ENCODE measurements at regions not wholly inside any gene's neighbourhood (a gene's known extent, or its start where the extent isn't known, plus 50 kb on each side); places are given as distances from the start of the nearest gene placed in this dataset.

DNA sequence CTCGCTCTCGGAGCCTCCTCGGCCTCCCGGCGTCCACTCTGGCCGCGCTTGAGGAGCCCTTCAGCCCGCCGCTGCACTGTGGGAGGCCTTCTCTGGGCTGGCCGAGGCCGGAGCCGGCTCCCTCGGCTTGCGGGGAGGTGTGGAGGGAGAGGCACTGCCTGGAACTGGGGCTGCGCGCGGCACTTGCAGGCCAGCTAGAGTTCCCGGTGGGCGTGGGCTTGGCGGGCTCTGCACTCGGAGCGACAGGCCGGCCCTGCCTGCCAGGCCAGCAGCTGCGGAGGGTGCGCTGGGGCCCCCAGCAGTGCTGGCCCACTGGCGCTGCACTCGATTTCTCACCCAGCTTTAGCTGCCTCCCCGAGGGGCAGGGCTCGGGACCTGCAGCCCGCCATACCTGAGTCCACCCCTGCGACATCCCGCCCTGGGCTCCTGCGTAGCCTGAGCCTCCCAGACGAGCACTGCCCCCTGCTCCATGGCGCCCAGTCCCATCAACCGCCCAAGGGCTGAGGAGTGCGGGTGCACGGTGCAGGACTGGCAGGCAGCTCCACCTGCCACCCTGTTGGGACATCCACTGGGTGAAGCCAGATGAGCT is 765.0 kb downstream of the IGSF11 start:
- H3K36me3 Mint-ChIP-seq = no peaks in the 10 kb centered on the region
- H3K4me1 Mint-ChIP-seq = no peaks in the 10 kb centered on the region
- no peak overlapping the region for H3K4me3 Mint-ChIP-seq
- no peaks in the 10 kb centered on the region for H3K27me3 Mint-ChIP-seq
- H3K9me3 Mint-ChIP-seq = peaks cover 22% of the 10 kb centered on the region
- no peak overlapping the region for H3K27ac Mint-ChIP-seq

DNA sequence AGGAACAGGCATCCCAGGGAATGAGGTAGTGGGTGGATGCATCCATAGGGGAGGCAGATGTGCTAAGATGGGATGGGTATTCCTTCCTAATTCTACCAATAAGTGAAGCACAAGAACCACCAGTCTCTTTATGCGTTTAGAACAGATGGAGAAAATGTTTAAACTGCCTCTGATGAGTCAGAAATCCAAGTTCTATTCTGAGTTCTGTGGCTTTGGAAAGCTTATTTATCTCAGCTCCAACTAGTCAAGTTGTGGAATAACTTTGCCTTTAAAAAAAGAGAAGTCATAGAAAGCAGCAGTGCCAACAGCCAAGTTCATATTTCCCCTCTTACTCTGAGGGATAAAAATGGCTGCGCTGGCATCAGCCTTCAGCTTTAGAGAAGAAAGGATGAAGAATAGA is 761.7 kb downstream of the IGSF11 start:
- Mint-ChIP-seq H3K4me3 (no peak overlapping the region), H3K27me3 (no peaks in the 10 kb centered on the region), H3K36me3 (no peaks in the 10 kb centered on the region), H3K27ac (no peak overlapping the region), H3K4me1 (no peaks in the 10 kb centered on the region), H3K9me3 (peaks cover 5% of the 10 kb centered on the region)

DNA sequence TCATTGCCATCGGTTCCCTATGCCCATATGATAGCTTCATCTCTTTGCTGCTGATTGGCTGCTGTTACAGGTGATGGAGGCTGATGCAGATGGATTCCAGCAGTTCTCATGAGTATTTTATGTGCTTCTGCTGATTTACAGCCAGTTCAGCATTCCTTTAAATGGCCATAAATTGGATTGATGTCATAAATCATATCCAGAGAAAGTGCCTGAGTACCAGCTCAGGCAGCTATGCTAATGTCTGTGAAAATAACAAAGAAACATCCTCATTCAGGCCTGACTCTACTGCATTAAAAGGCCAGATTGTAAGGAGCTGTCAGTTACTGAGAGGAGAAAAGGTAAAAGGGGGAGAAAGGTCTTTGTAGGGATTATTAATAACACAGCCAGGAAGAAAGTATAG is 756.8 kb downstream of the IGSF11 start:
- Mint-ChIP-seq H3K36me3 (no peaks in the 10 kb centered on the region), H3K4me1 (no peaks in the 10 kb centered on the region), H3K27ac (no peak overlapping the region), H3K4me3 (no peak overlapping the region), H3K27me3 (no peaks in the 10 kb centered on the region), H3K9me3 (peaks cover 13% of the 10 kb centered on the region)

DNA sequence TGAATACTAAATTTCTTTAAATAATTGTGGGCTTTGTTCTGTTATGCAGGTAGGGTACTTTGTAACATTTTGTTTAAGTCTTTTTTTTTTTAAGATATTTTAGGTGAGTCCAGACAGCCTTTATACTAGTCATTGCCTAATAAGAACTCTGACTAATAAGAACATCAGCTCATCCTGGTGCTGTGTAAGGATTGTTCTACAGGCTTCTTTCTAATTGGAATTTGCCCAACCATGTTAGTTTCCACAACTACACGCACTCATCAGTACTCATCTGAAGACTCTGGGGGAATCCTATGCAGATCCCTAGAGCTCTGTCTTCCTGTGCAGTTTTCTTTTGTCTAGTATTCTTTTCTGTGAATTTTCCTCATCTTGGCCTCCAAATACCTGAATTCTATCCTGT is 741.8 kb downstream of the IGSF11 start:
- Mint-ChIP-seq H3K4me1 (no peaks in the 10 kb centered on the region), H3K4me3 (no peak overlapping the region), H3K9me3 (peaks cover 21% of the 10 kb centered on the region), H3K27ac (no peak overlapping the region), H3K27me3 (no peaks in the 10 kb centered on the region), H3K36me3 (no peaks in the 10 kb centered on the region)

DNA sequence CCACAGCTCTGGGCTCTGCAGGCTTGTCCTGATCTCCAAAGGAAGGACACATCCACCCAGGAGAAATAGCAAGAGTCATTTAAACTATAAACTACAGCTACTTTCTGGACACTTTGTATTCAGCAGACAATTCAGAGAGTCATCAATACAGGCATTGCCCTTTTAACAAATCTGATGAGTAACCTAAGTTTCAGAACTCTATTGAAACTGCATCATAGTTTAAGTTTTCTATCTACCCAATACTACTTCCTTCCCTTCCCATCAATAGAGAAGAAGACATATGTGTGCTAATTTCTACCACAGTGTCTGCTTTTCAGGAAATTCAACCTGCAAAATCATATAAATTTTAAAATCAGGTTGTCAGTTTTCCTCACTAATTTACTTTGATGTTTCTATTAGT is 736.5 kb downstream of the IGSF11 start:
- Mint-ChIP-seq H3K27me3 (no peaks in the 10 kb centered on the region), H3K27ac (no peak overlapping the region), H3K9me3 (peaks cover 5% of the 10 kb centered on the region), H3K4me1 (no peaks in the 10 kb centered on the region), H3K36me3 (no peaks in the 10 kb centered on the region), H3K4me3 (no peak overlapping the region)

DNA sequence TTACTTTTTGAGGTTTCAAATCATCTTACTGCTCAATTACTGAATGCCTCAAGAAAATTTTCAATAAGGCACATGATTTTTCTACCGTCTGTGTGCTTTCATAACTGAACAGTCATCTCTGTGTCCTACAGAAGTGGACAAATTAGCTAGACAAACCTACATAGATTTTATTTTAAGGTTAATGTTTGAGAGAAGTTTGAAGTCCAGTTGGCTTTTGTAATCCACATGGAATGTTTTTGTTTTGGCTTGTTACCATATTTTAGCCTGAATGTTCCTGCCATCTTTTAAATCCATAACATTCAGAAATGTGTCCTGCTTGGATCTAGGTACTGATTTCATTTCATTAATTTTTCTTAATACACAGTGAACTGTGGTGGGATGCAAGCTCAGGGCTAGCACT is 730.1 kb downstream of the IGSF11 start:
- H3K9me3 Mint-ChIP-seq = no peaks in the 10 kb centered on the region
- H3K36me3 Mint-ChIP-seq = no peaks in the 10 kb centered on the region
- H3K27me3 Mint-ChIP-seq = no peaks in the 10 kb centered on the region
- no peaks in the 10 kb centered on the region for H3K4me1 Mint-ChIP-seq
- no peak overlapping the region for H3K27ac Mint-ChIP-seq
- no peak overlapping the region for H3K4me3 Mint-ChIP-seq

DNA sequence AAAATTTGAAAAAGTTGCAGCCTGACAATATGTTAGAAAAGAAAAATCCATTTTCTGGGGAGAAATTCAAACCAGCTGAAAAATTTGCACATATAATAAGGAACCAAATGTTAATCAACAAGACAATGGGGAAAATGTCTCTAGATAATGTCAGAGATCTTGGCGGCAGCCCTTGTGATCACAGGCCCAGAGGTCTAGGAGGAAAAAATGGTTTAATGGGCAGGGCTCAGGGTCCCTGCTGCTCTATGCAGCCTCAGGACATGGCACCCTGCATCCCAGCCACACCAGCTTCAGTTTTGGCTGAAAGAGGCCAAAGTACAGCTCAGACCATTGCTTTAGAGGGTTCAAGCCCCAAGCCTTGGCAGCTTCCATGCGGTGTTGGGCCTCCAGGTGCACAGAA is 701.9 kb downstream of the IGSF11 start:
- H3K9me3 Mint-ChIP-seq = peaks cover 12% of the 10 kb centered on the region

DNA sequence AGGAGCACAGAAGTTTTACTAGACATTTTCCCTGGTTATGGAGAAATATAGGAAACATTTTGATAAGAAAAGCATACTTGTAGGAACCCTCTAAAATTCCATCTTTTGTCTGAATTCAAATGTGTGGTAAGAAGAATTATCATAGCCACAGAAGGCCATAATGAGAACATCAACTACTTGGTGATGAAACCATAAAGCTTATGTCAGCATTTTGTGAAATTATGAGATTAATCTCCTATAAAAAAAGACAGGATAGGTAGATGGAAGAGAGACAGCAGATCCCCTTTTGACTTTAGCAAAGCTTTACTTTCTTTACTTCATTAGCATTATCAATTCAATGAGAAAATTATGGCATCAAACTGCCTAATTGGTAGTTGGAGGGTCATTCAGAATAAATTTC is 697.0 kb downstream of the IGSF11 start:
- Mint-ChIP-seq H3K36me3 (no peaks in the 10 kb centered on the region), H3K4me1 (no peaks in the 10 kb centered on the region)

More for the DNA sequence above, 701.9 kb downstream of the IGSF11 start:
- Mint-ChIP-seq H3K27ac (no peak overlapping the region), H3K4me1 (no peaks in the 10 kb centered on the region), H3K27me3 (no peaks in the 10 kb centered on the region), H3K4me3 (no peak overlapping the region), H3K36me3 (no peaks in the 10 kb centered on the region)

DNA sequence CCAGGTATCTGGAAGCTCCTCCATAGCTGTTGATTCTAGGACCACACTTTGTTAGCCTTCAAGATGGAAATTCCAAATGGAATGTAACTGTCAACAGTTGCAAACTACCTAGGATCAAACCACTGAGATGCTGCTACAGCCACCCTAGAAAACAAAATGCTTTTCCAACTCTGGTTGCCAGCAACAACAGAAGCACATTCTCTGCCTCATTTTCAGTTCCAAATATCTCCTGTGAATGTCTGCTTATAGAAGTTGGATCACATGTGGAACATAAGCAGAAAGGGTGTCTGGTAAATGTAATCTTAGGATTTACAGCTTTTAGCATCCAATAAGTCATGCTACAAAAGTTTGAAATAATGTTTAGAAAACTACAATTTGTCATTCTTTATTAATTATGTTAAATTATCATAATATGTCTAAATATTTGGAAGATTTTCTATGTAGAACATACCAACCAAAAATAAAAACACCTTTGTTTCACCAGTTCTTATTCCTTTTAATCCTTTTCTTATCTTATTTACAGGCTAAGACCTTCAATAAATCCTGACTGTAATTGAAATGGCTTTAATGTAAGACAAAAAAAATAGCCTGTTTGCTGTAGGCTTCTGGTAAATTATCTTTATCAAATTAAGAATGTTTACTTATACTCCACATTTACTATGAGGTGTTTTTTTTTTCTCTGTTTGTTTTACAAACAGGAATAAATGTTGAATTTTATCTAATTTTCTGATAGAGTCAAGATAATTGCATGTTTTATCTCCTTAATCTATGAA is 687.1 kb downstream of the IGSF11 start:
- Mint-ChIP-seq H3K36me3 (no peaks in the 10 kb centered on the region), H3K4me1 (no peaks in the 10 kb centered on the region), H3K4me3 (no peak overlapping the region), H3K9me3 (peaks cover 7% of the 10 kb centered on the region), H3K27me3 (no peaks in the 10 kb centered on the region), H3K27ac (no peak overlapping the region)

More for the DNA sequence above, 697.0 kb downstream of the IGSF11 start:
- no peak overlapping the region for H3K4me3 Mint-ChIP-seq
- no peaks in the 10 kb centered on the region for H3K27me3 Mint-ChIP-seq
- H3K9me3 Mint-ChIP-seq = peaks cover 4% of the 10 kb centered on the region
- no peak overlapping the region for H3K27ac Mint-ChIP-seq

DNA sequence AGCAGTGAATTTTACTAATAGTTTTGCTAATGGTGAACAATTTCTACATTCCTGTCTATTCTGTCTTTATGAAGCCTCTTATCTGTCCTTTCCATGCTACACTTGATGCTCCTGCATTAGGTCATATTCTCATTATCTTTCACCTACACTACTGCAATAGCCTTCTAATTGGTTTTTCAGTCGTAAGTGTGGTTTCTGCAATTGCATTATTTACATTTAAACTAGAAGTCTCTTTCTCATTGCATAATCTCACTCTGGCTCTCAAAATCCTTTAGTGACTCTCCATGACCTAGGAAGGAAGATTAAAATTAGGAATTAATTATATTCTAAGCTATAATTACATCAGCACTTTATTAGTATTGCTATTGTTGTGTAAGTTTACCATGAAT is 686.5 kb downstream of the IGSF11 start:
- Mint-ChIP-seq H3K4me3 (no peak overlapping the region), H3K27ac (no peak overlapping the region), H3K9me3 (peaks cover 12% of the 10 kb centered on the region), H3K4me1 (no peaks in the 10 kb centered on the region), H3K27me3 (no peaks in the 10 kb centered on the region), H3K36me3 (no peaks in the 10 kb centered on the region)

DNA sequence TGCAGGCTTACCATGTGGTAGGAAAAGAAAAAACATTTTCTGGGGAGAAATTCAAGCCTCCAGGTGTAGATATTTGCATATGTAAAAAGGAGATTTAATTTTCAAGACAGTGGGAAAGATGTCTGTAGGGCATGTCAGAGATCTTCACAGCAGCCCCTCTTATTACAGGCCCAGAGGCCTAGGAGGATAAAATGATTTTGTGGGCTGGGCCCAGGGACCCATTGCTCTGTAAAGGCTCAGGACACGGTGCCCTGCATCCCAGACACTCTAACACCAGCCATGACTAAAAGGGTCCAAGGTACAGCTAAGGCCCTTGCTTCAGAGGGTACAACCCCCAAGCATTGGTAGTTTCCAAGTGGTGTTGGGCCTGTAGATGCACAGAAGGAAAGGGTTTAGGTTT is 680.1 kb downstream of the IGSF11 start:
- H3K4me1 Mint-ChIP-seq = no peaks in the 10 kb centered on the region
- H3K36me3 Mint-ChIP-seq = no peaks in the 10 kb centered on the region
- H3K9me3 Mint-ChIP-seq = peaks cover 29% of the 10 kb centered on the region
- no peak overlapping the region for H3K27ac Mint-ChIP-seq
- no peak overlapping the region for H3K4me3 Mint-ChIP-seq
- no peaks in the 10 kb centered on the region for H3K27me3 Mint-ChIP-seq

DNA sequence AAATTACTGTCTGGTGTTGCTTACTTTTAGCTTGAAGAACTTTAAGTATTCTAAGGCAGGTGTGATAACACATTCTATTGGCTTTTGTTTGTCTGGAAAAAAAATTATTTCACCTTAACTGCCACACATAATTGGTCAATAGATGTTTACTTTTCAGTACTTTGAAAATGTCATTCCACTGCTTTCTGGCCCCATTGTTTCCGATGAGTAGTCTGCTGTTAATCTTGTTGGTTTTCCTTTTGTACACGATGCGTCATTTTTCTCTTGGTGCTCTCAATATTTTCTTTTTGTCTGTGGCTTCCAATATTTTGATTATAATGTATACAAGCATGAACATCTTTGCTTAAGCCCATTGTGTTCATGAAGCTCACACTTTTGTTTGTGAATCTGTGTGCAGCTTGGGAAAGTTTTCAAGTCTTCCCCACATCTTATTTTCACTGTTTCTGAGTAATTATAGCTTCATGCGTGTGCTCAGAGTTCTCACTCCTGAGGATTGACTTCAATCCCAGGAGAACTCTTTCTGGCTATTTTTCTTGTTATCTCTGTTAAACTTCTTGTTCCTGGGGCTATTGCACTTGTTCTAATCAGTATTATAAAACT is 664.7 kb downstream of the IGSF11 start:
- no peak overlapping the region for H3K27ac Mint-ChIP-seq
- H3K9me3 Mint-ChIP-seq = peaks cover 16% of the 10 kb centered on the region

DNA sequence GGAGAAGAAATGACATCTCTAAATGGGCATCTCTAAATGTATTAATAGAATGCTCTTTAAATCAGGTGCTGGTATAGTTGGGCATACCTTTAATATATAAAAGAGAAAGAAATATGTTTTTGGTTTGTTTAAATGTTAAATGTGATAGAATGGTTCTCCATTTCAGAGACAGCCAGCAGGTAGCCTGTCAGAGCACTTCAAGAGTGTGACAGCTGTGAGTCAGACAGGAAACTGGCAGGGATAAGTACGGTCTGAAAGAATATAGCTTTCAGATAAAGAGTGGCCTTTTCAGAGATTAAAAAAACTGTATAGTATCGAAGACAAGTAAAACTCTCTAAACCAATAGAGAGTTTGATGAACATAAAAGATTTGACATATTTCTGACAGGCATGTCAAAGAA is 654.1 kb downstream of the IGSF11 start:
- H3K27me3 Mint-ChIP-seq = no peaks in the 10 kb centered on the region
- H3K27ac Mint-ChIP-seq = no peak overlapping the region
- H3K4me3 Mint-ChIP-seq = no peak overlapping the region
- no peaks in the 10 kb centered on the region for H3K4me1 Mint-ChIP-seq
- H3K9me3 Mint-ChIP-seq = no peaks in the 10 kb centered on the region
- H3K36me3 Mint-ChIP-seq = no peaks in the 10 kb centered on the region

More for the DNA sequence above, 664.7 kb downstream of the IGSF11 start:
- no peak overlapping the region for H3K4me3 Mint-ChIP-seq
- H3K27me3 Mint-ChIP-seq = no peaks in the 10 kb centered on the region
- no peaks in the 10 kb centered on the region for H3K4me1 Mint-ChIP-seq
- no peaks in the 10 kb centered on the region for H3K36me3 Mint-ChIP-seq

DNA sequence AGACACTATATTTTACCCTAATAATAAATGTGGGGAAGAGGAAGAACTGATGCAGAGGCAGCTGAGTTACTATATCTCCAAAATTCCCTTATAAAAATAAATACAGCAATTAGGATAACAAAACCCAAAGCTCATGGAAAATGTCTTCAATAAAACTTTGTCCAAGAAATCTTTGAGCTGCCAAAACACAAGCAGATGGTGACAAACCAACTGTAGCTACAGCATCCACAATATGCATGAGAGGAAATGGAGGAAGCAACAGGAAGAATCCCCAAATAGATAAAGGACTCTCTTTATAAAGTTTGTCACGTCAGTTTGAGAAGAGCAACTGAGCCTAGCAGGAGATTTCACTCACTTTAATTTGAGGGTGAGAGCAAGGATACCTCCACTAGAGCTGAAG is 638.2 kb downstream of the IGSF11 start:
- H3K4me1 Mint-ChIP-seq = no peaks in the 10 kb centered on the region
- no peak overlapping the region for H3K4me3 Mint-ChIP-seq
- H3K36me3 Mint-ChIP-seq = no peaks in the 10 kb centered on the region
- no peak overlapping the region for H3K27ac Mint-ChIP-seq
- H3K9me3 Mint-ChIP-seq = no peaks in the 10 kb centered on the region
- no peaks in the 10 kb centered on the region for H3K27me3 Mint-ChIP-seq

DNA sequence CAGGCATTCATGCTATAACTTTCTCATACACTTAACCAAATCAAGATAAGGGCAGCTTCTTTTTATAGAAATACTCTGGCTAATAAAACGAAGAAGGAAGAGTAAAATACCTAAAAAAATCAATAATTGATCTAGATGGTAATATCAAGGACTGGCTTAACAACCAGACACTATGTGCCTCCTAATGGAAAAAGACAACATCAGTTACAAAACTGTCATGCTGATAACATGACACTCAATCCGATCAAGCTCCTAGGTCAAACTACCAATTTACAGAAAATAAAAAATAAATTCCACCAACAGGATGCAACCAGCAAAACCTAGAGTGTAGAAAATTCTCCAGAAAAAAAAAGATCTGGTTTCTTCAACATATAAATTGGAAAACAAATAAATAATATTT is 634.6 kb downstream of the IGSF11 start:
- H3K27ac Mint-ChIP-seq = no peak overlapping the region
- H3K4me1 Mint-ChIP-seq = no peaks in the 10 kb centered on the region
- H3K9me3 Mint-ChIP-seq = no peaks in the 10 kb centered on the region
- H3K27me3 Mint-ChIP-seq = no peaks in the 10 kb centered on the region
- H3K4me3 Mint-ChIP-seq = no peak overlapping the region
- no peaks in the 10 kb centered on the region for H3K36me3 Mint-ChIP-seq

DNA sequence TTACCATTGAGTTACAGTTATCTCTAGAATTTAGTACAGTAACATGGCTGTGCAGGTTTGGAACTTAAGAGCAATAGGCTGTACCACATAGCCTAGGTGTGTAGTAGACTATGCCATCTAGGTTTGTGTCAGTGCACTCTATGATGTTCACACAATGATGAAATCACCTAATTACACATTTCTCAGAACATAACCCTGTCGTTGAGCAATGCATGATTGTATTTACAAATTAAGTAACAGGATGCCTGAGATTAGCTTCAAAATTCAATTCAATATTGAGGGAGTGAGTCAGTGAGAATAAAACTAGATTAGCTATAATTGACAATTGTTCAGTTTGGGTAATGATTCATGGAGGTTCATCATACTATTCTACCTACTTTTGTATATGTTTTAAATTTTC is 633.8 kb downstream of the IGSF11 start:
- no peaks in the 10 kb centered on the region for H3K9me3 Mint-ChIP-seq
- no peaks in the 10 kb centered on the region for H3K4me1 Mint-ChIP-seq
- no peaks in the 10 kb centered on the region for H3K36me3 Mint-ChIP-seq
- H3K27ac Mint-ChIP-seq = no peak overlapping the region
- H3K4me3 Mint-ChIP-seq = no peak overlapping the region
- H3K27me3 Mint-ChIP-seq = no peaks in the 10 kb centered on the region
